GM12872 (cell line): ENCODE measurements at regions not wholly inside any gene's neighbourhood (a gene's known extent, or its start where the extent isn't known, plus 50 kb on each side); places are given as distances from the start of the nearest gene placed in this dataset.

ENCODE experiments used
- TF ChIP-seq, protein P1 (sequence below): IDR thresholded peaks from 3 replicates; pipeline ENCODE4 v1.5.1; 2011; ENCODE audit warnings: low read depth, mild to moderate bottlenecking, low read length, moderate library complexity; ENCODE audit not compliant: insufficient read depth

- TF ChIP-seq, protein P1, sequence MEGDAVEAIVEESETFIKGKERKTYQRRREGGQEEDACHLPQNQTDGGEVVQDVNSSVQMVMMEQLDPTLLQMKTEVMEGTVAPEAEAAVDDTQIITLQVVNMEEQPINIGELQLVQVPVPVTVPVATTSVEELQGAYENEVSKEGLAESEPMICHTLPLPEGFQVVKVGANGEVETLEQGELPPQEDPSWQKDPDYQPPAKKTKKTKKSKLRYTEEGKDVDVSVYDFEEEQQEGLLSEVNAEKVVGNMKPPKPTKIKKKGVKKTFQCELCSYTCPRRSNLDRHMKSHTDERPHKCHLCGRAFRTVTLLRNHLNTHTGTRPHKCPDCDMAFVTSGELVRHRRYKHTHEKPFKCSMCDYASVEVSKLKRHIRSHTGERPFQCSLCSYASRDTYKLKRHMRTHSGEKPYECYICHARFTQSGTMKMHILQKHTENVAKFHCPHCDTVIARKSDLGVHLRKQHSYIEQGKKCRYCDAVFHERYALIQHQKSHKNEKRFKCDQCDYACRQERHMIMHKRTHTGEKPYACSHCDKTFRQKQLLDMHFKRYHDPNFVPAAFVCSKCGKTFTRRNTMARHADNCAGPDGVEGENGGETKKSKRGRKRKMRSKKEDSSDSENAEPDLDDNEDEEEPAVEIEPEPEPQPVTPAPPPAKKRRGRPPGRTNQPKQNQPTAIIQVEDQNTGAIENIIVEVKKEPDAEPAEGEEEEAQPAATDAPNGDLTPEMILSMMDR = no peak
Observed at GRCh38 chr16:9446471-9447194, 355.2 kb downstream of the HAPSTR1 start.

- TF ChIP-seq, protein P1 = no peak
Observed at GRCh38 chr16:9447195-9447551, 355.7 kb downstream of the HAPSTR1 start.

DNA sequence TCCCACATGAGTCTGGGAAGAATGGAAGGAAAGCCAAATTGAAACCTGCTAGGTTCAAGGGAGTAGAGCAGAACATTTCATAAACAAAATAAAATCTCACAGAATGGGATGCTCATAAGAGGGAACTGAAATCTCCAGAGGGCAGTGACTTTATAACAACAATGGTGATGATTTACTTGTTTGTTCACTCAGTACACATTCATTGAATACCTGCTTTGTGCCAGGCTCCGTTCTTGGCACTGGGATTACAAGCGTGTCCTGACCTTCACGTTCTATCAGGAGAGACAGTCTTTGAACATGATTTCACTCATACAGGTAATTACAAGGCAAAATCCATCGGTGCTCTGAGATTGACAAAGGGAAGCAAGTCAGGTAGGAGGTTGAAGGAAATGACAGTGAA lies 356.3 kb downstream of the HAPSTR1 start:
- TF ChIP-seq, protein P1 = no peak

- TF ChIP-seq, protein P1 = no peak
Observed at GRCh38 chr16:9449597-9449996, 358.2 kb downstream of the HAPSTR1 start.

- TF ChIP-seq, protein P1 = no peak
Observed at GRCh38 chr16:9457215-9457614, 365.8 kb downstream of the HAPSTR1 start.

DNA sequence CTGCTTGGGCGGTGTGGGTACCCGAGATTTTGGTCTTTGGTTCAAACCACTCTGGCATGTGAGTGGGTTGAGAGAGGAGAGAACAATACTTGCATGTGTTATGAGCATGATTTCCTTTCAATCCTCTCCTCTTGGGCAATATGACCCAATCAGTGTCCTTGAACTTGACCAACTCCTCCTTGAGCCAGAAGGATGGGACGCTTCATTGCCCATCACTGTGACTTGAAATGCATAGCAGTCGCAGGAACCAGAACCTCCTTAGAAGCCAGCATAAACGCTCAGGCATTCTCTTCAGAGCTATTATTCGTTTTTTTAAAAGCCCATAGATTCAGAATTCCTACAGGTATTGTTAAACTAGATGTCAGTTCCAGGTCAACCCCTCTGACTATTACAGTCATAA lies 367.4 kb downstream of the HAPSTR1 start:
- TF ChIP-seq, protein P1 = no peak

DNA sequence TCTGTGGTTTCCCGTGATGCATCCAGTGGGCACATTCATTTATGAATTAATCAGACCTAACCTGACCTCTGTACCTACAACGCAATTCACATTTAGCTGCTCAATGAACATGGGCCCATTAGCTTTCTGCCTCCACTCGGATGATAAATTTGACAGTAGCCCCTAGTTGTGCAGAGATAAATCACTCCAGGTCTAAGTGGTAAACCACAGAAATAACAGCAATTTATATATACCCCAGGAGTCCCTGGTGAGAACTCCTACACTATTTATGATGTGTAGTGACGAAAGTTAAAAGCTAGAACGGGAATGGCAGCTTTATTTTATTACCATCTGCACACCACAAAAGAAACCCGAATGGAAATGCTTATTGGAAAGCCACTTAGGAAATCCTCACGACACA lies 371.5 kb downstream of the HAPSTR1 start:
- TF ChIP-seq, protein P1 = no peak

DNA sequence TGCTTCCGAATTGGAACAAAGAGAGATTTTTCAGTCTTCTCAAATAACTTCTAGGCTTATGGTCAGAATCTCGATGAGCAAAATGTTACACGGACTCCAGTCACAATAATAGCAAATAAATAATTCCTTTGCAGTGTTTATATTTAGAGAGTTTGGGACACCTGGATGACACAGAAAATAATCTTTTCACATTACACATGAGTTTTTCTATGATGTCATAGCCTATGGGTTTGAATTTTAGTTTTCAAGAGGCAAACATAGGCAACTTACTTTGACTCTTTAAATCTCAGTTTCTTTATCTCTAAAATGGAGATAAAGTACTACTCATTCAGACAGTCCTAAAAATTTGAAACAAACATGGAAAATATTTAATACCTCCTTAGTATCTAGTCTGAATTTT lies 372.0 kb downstream of the HAPSTR1 start:
- TF ChIP-seq, protein P1 = no peak
